HG03558 (cell line): ENCODE measurements at regions not wholly inside any gene's neighbourhood (a gene's known extent, or its start where the extent isn't known, plus 50 kb on each side); places are given as distances from the start of the nearest gene placed in this dataset.
"Not testable (repeated sequence)": the region's sequence is repeated elsewhere in the genome, so short reads cannot be mapped to it uniquely, and the experiment has no call there.

ENCODE experiments used
- ATAC-seq: cut with Tn5 transposase; IDR thresholded peaks from one replicate; pipeline ENCODE4 v1.9.1; 2021; ENCODE audit warnings: moderate number of reproducible peaks; ENCODE audit not compliant: unreplicated experiment; ENCODE audit errors: extremely low read depth

GRCh38 chr2:35688309-35688708 is 667.3 kb upstream of the CRIM1 start:
- no peak for ATAC-seq

- no peak for ATAC-seq
Measured at GRCh38 chr2:35651688-35652323, 703.8 kb upstream of the CRIM1 start.

GRCh38 chr2:35614640-35615039 is 740.9 kb upstream of the CRIM1 start:
- ATAC-seq, result no peak

GRCh38 chr2:35606394-35606793 is 749.2 kb upstream of the CRIM1 start:
- ATAC-seq, result no peak

GRCh38 chr2:35598310-35598709 is 757.3 kb upstream of the CRIM1 start:
- ATAC-seq, result no peak

- no peak for ATAC-seq
Measured at GRCh38 chr2:35591886-35592285, 763.7 kb upstream of the CRIM1 start.

- ATAC-seq, result no peak
Measured at GRCh38 chr2:35585972-35586371, 769.6 kb upstream of the CRIM1 start.

- ATAC-seq, result no peak
Measured at GRCh38 chr2:35582637-35583036, 772.9 kb upstream of the CRIM1 start.

GRCh38 chr2:35580956-35581355 is 774.6 kb upstream of the CRIM1 start:
- no peak for ATAC-seq

GRCh38 chr2:35568574-35568973 is 787.0 kb upstream of the CRIM1 start:
- not testable (repeated sequence) for ATAC-seq

- ATAC-seq, result no peak
Measured at GRCh38 chr2:35562488-35562887, 793.1 kb upstream of the CRIM1 start.

GRCh38 chr2:35548171-35548570 is 807.4 kb upstream of the CRIM1 start:
- no peak for ATAC-seq

- no peak for ATAC-seq
Measured at GRCh38 chr2:35545301-35545700, 810.3 kb upstream of the CRIM1 start.

GRCh38 chr2:35538796-35539195 is 816.8 kb upstream of the CRIM1 start:
- no peak for ATAC-seq

- ATAC-seq, result no peak
Measured at GRCh38 chr2:35530615-35531135, 824.9 kb upstream of the CRIM1 start.

GRCh38 chr2:35526741-35527140 is 828.8 kb upstream of the CRIM1 start:
- no peak for ATAC-seq

- ATAC-seq, result no peak
Measured at GRCh38 chr2:35522450-35522849, 833.1 kb upstream of the CRIM1 start.

GRCh38 chr2:35510636-35511035 is 844.9 kb upstream of the CRIM1 start:
- no peak for ATAC-seq

- ATAC-seq, result no peak
Measured at GRCh38 chr2:35508601-35509000, 847.0 kb upstream of the CRIM1 start.

GRCh38 chr2:35504419-35504818 is 851.2 kb upstream of the CRIM1 start:
- no peak for ATAC-seq

- no peak for ATAC-seq
Measured at GRCh38 chr2:35503738-35504199, 851.8 kb upstream of the CRIM1 start.

- ATAC-seq, result no peak
Measured at GRCh38 chr2:35503311-35503710, 852.3 kb upstream of the CRIM1 start.
